ENCODE measurements at regions not wholly inside any gene's neighbourhood (a gene's known extent, or its start where the extent isn't known, plus 50 kb on each side); places are given as distances from the start of the nearest gene placed in this dataset.
"Not testable (repeated sequence)": the region's sequence is repeated elsewhere in the genome, so short reads cannot be mapped to it uniquely, and the experiment has no call there.

DNA sequence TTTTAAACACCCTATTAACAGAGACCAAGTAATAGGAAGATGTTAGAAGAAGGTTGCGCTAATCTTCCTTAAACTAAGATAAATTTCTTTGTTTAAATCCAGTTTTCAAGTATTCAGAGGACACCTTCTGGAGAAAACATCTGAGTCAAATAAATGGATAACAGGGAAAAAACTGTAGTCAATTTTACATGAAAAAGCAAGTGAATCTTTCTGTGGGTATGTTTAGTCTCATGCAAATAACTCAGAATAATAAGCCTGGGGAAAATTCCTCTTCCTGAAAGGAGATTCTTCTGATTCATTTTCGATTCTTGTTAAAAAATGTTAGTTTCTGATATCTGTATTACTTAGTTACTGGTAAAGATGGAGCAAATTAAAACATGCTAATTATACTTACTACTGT lies 145.5 kb downstream of the CTH start:
- no peak for DNase-seq (ENCODE audit: low spot score)

GRCh38 chr1:70567167-70567566 lies 156.1 kb downstream of the CTH start:
- DNase-seq (ENCODE audit: low spot score), result no peak

- no peak for DNase-seq (ENCODE audit: low spot score)
Observed at GRCh38 chr1:70571191-70571590, 160.1 kb downstream of the CTH start.

GRCh38 chr1:70573317-70573843 lies 162.3 kb downstream of the CTH start:
- DNase-seq (ENCODE audit: low spot score), result no peak

DNA sequence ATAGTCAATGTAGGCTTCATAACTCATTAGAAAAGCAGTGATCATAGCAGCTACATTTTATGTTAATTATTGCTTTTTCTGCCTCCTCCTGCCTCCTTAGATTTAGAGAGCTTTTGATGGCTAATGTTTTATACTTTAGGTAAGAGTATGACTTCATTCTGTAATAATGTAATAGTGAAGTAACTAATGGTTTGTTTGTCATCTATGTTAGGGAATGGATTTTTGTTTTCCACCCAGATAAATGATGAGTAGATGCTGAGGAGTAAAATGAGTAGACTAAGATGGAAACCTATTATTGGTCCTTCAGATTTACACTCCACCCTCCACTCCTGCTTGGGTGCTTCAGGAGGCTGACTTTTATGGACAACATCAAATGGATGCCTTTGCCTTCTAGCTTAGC lies 170.6 kb downstream of the CTH start:
- DNase-seq (ENCODE audit: low spot score), result no peak

- no peak for DNase-seq (ENCODE audit: low spot score)
Observed at GRCh38 chr1:70583522-70583921, 172.5 kb downstream of the CTH start.

DNA sequence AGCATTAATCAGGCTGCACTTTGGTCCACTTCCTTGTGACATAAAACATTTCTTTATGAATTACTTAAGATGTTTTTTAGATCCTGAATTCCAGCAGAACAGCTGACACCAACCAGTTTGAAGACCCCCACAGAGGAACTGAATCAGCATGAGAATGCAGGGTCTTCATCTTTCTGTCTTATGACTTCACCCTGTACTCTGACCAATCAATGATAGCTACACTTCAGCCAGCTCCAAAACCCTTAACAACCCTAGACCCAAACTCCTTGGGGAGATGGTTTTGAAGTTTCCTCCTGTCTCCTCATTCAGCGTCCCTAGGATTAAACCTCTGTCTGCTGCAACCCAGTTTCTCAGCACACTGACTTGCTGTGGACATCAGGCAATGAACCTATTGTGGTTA lies 175.0 kb downstream of the CTH start:
- DNase-seq (ENCODE audit: low spot score), result no peak

GRCh38 chr1:70587872-70588366 lies 176.9 kb downstream of the CTH start:
- no peak for DNase-seq (ENCODE audit: low spot score)

DNA sequence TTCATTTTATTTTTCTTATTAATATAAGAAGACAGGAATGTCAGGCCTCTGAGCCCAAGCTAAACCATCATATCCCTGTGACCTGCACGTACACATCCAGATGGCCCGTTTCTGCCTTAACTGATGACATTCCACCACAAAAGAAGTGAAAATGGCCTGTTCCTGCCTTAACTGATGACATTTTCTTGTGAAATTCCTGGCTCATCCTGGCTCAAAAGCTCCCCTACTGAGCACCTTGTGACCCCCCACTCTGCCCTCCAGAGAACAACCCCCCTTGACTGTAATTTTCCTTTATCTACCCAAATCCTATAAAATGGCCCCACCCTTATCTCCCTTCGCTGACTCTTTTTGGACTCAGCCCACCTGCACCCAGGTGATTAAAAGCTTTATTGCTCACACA lies 182.5 kb downstream of the CTH start:
- not testable (repeated sequence) for DNase-seq (ENCODE audit: low spot score)

DNA sequence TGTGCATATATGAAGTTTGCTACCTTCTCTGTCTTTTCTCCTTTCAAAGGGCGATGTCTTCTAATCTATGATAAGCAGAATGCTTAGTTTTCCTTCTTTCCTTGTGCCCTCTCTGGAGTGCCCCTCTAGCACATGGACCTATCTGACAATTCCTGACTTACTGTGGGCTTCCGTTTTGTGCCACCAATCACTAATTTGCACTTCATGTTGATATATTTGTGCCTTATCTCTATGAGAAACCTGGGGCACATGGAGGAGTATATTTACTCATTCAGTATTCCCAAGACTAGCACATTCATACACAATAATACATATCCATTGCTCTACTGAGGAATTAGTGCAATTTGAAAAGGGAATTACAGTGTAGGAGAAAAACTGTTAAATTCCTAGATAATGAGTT lies 197.7 kb downstream of the CTH start:
- no peak for DNase-seq (ENCODE audit: low spot score)

DNA sequence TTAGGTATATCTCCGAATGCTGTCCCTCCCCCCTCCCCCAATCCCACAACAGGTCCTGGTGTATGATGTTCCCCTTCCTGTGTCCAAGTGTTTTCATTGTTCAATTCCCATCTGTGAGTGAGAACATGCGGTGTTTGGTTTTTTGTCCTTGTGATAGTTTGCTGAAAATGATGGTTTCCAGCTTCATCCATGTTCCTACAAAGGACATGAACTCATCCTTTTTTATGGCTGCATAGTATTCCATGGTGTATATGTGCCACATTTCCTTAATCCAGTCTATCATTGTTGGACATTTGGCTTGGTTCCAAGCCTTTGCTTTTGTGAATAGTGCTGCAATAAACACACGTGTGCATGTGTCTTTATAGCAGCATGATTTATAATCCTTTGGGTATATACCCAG lies 199.1 kb downstream of the CTH start:
- DNase-seq (ENCODE audit: low spot score), result not testable (repeated sequence)

GRCh38 chr1:70616946-70617345 lies 205.9 kb downstream of the CTH start:
- no peak for DNase-seq (ENCODE audit: low spot score)

- no peak for DNase-seq (ENCODE audit: low spot score)
Observed at GRCh38 chr1:70617728-70618127, 206.7 kb downstream of the CTH start.

DNA sequence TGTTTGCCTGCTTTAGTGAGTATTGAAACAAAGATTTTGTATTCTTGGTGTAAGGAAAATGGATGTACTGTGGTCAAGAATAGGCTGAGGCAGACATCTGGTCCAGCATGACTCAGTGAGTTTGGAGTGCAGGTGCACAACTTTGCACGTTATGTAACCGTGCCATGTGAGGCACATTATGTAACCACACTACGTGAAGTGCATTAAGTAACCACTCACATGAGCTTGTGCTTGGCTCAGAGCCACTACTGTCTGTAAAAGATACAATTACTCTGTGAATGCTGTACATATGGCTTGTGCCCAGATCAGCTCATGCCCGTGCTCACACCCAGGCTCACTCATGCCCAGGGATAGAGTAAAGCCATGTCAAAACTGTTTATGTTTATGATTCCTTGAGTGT lies 216.8 kb downstream of the CTH start:
- no peak for DNase-seq (ENCODE audit: low spot score)

DNA sequence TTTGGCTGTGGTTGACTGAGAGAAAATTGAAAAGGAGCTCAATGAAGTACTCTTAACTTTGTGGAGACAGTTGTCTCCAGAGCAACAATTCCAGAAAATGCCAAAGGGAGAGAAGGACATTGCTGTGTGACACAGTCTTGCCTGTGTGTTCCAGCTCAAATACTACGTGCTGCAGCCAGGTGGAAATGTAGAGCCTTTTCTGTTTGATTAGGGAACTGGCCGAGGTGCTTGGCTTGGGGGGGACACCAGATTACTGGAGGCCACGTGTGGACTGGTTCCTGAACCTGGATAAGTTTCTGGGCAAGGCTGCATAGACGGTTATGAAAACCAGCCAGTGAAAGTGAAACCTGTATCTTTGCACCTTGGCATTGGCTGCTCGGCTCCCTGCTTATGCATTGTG lies 217.9 kb downstream of the CTH start:
- no peak for DNase-seq (ENCODE audit: low spot score)

GRCh38 chr1:70633004-70633403 lies 221.9 kb downstream of the CTH start:
- no peak for DNase-seq (ENCODE audit: low spot score)

DNA sequence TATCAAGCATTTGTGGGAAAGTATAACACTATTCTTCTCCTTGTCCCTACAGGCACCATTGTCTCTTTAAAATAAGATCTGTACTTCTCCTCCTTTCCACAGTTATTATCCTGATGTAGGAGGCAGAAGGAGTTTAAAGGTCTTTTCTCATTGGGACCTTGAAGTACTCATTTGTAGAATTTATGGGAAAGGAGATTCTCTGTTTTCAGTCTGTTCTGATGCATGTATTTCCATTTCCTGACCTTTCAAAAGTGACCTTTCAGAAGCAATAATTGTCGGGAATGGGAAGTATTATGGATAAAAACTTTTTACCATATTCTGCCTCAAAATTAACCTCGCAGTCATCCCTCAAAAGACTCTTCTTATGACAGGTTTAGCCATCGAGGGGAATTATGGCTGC lies 224.8 kb downstream of the CTH start:
- no peak for DNase-seq (ENCODE audit: low spot score)

- DNase-seq (ENCODE audit: low spot score), result no peak
Observed at GRCh38 chr1:70641868-70642267, 230.8 kb downstream of the CTH start.

DNA sequence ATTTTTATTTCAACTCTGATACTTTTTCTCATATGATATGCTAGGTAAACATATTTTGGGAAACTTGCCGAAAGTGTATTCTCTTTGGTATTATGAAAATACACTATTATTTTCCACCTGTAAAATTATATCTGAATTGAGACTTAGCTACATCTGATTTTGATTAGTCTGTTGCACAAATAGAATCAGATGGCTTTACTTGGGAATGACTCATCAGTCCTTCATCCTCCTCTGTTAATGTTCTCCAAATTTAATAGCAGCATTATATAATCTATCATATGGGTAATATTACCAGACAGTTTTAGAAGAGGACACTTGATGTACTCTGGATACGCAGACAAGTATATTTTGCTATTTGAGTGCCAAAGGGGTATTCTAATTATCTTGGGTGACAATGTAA lies 245.3 kb downstream of the CTH start:
- DNase-seq (ENCODE audit: low spot score), result no peak

DNA sequence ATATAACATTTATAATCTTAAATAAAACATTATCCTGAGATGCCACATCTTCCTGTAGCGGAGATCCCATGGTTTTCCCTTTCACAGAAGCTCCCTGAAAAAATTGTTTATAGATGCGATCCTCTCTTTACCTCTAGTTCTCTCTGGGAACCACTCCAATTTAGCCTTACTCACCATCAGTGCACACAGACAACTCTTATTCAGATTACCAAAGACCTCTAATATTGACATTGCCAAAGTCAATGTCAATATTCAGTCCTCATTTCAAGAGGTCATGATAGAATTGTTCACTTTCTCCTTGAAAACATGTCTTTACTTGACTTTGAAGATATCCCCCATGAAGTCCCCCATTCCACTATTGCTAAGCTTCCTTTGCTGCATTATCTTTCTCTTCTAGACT lies 248.8 kb downstream of the CTH start:
- DNase-seq (ENCODE audit: low spot score), result no peak

DNA sequence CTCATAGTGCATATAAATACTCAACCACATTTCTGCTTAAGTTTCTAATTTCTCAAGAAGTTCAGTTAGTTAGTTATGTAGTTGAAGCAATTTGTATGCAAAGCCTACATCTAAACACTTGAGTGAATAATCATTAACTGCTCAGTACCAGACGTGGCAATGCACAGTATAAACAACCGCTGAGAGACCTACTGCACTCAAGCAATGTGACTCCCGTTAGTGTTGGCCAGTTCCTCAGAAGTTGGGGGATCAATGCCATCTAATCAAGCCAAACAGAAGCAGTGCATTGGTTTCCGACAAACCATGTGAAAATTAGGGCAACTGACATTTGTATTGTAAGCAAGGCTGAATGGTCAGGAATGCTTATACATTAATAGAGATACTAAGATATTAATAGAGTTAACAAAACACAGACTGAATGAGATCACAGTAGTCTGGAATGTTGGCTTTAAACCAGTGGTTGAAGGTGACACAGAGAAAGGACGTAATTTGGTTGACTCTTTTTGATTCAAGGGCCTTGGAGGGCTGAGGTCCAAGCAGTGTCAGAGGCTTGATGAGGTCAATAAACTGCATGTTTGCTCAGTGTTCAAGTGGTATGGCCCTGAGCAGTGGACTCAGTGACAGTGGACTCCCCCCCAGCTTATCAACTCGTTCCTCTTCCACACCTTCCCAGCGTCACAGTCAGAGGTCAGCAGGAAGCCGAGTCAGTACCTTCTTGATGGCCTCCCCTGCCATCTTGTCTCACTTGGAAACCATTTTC lies 255.5 kb downstream of the CTH start:
- DNase-seq (ENCODE audit: low spot score), result no peak

DNA sequence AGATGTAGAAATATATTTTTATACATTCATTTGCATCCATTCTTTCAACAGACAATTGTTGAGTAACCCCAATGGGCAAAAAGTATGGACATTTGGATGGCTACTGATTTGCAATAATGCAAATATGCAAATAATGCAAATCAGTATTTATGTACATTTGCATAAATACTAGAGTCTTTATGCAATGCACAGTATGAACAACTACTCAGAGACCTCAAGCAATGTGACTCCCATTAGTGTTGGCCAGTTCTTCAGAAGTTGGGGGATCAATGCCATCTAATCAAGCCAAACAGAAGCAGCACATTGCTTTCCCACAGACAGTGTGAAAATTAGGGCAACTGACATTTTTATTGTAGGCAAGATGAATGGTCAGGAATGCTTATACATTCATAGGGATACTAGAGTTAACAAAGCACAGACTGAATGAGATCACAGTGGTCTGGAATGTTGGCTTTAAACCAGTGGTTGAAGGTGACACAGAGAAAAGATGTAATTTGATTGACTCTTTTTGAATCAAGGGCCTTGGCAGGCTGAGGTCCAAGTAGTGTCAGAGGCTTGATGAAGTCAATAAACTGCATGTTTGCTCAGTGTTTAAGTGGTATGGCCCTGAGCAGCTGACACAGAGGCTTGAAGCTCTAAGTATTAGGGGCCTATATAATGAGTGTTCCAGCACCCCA lies 256.6 kb downstream of the CTH start:
- no peak for DNase-seq (ENCODE audit: low spot score)

DNA sequence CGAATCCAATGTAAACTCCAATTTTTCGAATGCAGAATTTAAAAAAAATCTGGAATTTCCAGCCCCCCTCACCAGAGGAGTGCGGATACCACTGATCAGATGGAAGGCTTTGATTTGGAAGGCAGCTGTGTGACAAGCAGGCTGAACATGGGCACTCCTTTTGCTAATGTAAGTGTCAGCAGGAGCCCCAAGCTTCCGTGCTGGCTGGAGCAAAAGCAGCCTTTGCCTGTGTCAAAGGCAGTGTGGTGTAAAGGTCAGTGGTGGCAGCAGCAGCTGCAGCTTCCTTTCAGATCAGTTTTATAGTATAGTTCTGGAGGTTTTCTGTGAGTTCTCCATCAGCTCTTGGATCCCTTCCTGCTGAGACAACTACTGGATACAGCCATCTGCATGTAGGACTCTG lies 259.9 kb downstream of the CTH start:
- DNase-seq (ENCODE audit: low spot score), result no peak
